ENCODE measurements at regions not wholly inside any gene's neighbourhood (a gene's known extent, or its start where the extent isn't known, plus 50 kb on each side); places are given as distances from the start of the nearest gene placed in this dataset.
"Not testable (repeated sequence)": the region's sequence is repeated elsewhere in the genome, so short reads cannot be mapped to it uniquely, and the experiment has no call there.

- H3K4me3 ChIP-seq; H3K9me3 ChIP-seq; H3K4me1 ChIP-seq; DNase-seq; H3K27me3 ChIP-seq; intact Hi-C loops (cut with DNase I; ENCODE audit: low total_unique reads); H3K36me3 ChIP-seq (ENCODE audit: low read depth, missing control alignments); H3K27ac ChIP-seq: not testable (repeated sequence)
- WGBS, 2 donors: 50 to 79% methylated on average over 6 of the region's 6 CpGs
These were observed 56.6 kb upstream of the ASNS start for GRCh38 chr7:97928844-97929243.

- TF ChIP-seq CTCF (IDR thresholded peaks at IDR 0.05): peak; percentile 51 to 90 (median 78)
- H3K4me3 ChIP-seq: peak overlapping the region; percentile 45 to 55
- H3K36me3 ChIP-seq (ENCODE audit: low read depth, missing control alignments); H3K4me1 ChIP-seq; H3K27me3 ChIP-seq; intact Hi-C loops (cut with DNase I; ENCODE audit: low total_unique reads); H3K27ac ChIP-seq; H3K9me3 ChIP-seq: not testable (repeated sequence)
- peak; percentile 60 for DNase-seq
- WGBS, 2 donors: 0 to 6% methylated on average over 17 to 42 of the region's 80 CpGs
These were observed 55.9 kb upstream of the ASNS start for GRCh38 chr7:97927790-97928748.

Measured in testis (tissue), 2 donors.